ENCODE measurements at regions not wholly inside any gene's neighbourhood (a gene's known extent, or its start where the extent isn't known, plus 50 kb on each side); places are given as distances from the start of the nearest gene placed in this dataset.

DNA sequence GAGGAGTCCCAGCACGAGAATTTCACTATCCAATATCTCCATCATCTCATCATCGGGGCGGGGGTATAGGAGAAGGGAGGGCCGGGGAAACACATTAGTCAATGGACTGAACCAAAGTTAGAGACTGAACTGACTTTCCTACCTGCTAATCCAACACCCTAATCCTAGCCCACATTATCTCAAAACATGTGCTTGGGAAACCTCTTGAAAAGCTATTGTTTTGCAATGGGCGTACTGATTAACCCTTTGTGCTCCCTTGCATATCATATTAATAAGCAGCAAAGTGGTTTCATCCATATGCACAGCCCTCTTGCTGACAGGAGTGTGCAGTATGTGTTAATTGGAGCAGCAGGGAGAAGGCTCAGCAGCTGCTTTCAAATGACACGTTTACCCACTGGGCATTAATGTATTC is 125.7 kb upstream of the GRIP1 start:
- Mint-ChIP-seq H3K36me3 (ENCODE audit: insufficient read depth in 1 of 3, low read depth in 3 of 3) (no peaks in the 10 kb centered on the region), H3K4me1 (peaks cover 31 to 38% of the 10 kb centered on the region in 2 experiments), H3K27ac (no peak overlapping the region), H3K27me3 (ENCODE audit: low read depth) (peaks cover 2% of the 10 kb centered on the region), H3K4me3 (peak overlapping the region; percentile 9 to 74; a peak in 2 of 5 replicates), H3K9me3 (no peaks in the 10 kb centered on the region; a peak in 2 of 5 replicates)
- Histone ChIP-seq H2BK12ac (ENCODE audit: insufficient read length, low read depth, low read length) (no peak overlapping the region), H3K4ac (ENCODE audit: low read depth, low read length) (no peak overlapping the region), H3K27ac (ENCODE audit: insufficient read length, low read depth, low read length) (no peak overlapping the region), H2BK20ac (ENCODE audit: low read depth, low read length, poor library complexity, severe bottlenecking) (no peak overlapping the region), H3K14ac (ENCODE audit: insufficient read depth, low read length) (no peak overlapping the region), H2BK15ac (ENCODE audit: low read depth, low read length) (no peak overlapping the region), H4K20me1 (ENCODE audit: control insufficient read depth, insufficient read depth, insufficient read length) (no peaks in the 10 kb centered on the region), H2BK5ac (ENCODE audit: insufficient read length, low read length) (no peak overlapping the region), H3K9ac (ENCODE audit: extremely low read depth, insufficient read length, low read length) (no peak overlapping the region), H3K4me1 (ENCODE audit: insufficient read depth, low read length) (peaks cover 7% of the 10 kb centered on the region; the same call in 1 of the 2 replicates), H2AFZ (ENCODE audit: low read length) (no peak overlapping the region), H3K23ac (ENCODE audit: insufficient read length, low read depth, low read length) (no peak overlapping the region), H2BK120ac (ENCODE audit: low read depth, low read length, poor library complexity, severe bottlenecking) (no peak overlapping the region), H3K23me2 (ENCODE audit: insufficient read length, low read depth, low read length, poor library complexity, severe bottlenecking) (no peaks in the 10 kb centered on the region), H3K9me3 (ENCODE audit: control insufficient read depth, low read depth, low read length) (no peaks in the 10 kb centered on the region), H3K27me3 (ENCODE audit: insufficient read depth, low read length) (no peaks in the 10 kb centered on the region), H3T11ph (ENCODE audit: low read length) (no peak overlapping the region), H3K79me2 (ENCODE audit: insufficient read depth, low read length) (no peaks in the 10 kb centered on the region), H3K79me1 (ENCODE audit: insufficient read depth, low read depth, low read length, poor library complexity, severe bottlenecking) (no peaks in the 10 kb centered on the region), H4K91ac (ENCODE audit: insufficient read length, low read depth, low read length) (no peak overlapping the region), H2AK5ac (ENCODE audit: insufficient read length, low read length) (no peak overlapping the region), H3K4me2 (ENCODE audit: insufficient read depth, insufficient read length, low read length) (no peak overlapping the region), H4K8ac (replicated peaks; ENCODE audit: insufficient read length, low read depth, low read length) (no peak overlapping the region), H3K18ac (ENCODE audit: insufficient read length, low read depth, low read length) (no peak overlapping the region), H4K5ac (ENCODE audit: insufficient read length, low read depth, low read length) (no peak overlapping the region), H3K56ac (ENCODE audit: insufficient read length, low read depth, low read length) (no peak overlapping the region)
- no peak for DNase-seq
- TF ChIP-seq, protein P1, sequence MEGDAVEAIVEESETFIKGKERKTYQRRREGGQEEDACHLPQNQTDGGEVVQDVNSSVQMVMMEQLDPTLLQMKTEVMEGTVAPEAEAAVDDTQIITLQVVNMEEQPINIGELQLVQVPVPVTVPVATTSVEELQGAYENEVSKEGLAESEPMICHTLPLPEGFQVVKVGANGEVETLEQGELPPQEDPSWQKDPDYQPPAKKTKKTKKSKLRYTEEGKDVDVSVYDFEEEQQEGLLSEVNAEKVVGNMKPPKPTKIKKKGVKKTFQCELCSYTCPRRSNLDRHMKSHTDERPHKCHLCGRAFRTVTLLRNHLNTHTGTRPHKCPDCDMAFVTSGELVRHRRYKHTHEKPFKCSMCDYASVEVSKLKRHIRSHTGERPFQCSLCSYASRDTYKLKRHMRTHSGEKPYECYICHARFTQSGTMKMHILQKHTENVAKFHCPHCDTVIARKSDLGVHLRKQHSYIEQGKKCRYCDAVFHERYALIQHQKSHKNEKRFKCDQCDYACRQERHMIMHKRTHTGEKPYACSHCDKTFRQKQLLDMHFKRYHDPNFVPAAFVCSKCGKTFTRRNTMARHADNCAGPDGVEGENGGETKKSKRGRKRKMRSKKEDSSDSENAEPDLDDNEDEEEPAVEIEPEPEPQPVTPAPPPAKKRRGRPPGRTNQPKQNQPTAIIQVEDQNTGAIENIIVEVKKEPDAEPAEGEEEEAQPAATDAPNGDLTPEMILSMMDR (conservative IDR thresholded peaks at IDR 0.05) = no peak
- WGBS (ENCODE audit: extremely low coverage, insufficient read length, low lambda C conversion rate) = no CpG with 5 or more reads among the region's 6 CpGs
